ENCODE measurements at regions not wholly inside any gene's neighbourhood (a gene's known extent, or its start where the extent isn't known, plus 50 kb on each side); places are given as distances from the start of the nearest gene placed in this dataset.

DNA sequence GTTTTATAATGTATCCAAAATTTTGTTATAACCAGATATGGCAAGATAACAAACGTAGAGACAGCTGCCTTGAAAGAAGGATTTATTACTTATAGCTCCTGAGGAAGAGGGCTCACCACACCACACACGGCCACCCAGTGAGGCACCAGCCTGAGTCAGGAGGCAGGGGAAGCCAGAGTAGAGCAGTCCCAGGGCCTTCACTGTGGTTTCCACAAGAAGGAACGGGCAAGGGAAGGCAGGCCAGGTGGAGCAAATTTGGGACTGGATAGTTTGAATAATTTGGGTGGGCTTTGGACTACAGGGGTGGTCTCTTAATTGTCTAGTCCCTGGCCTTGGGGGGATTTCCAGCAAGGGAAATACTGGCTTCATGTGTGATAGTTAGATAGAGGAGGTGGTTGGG lies 72.5 kb downstream of the RRAGC start:
- intact Hi-C loops (cut with DNase I) = no loop called here
- H3K4me3 ChIP-seq = no peak overlapping the region
- H3K36me3 ChIP-seq = no peaks in the 10 kb centered on the region
- H3K9me3 ChIP-seq = no peaks in the 10 kb centered on the region
- peaks cover 0 to 16% (median 0%) of the 10 kb centered on the region in 3 donors for H3K4me1 ChIP-seq
- 74 to 83% methylated on average over 3 of the region's 3 CpGs for WGBS, 2 donors
- TF ChIP-seq POLR2A (IDR thresholded peaks at IDR 0.05) = no peak
- TF ChIP-seq, protein P1, sequence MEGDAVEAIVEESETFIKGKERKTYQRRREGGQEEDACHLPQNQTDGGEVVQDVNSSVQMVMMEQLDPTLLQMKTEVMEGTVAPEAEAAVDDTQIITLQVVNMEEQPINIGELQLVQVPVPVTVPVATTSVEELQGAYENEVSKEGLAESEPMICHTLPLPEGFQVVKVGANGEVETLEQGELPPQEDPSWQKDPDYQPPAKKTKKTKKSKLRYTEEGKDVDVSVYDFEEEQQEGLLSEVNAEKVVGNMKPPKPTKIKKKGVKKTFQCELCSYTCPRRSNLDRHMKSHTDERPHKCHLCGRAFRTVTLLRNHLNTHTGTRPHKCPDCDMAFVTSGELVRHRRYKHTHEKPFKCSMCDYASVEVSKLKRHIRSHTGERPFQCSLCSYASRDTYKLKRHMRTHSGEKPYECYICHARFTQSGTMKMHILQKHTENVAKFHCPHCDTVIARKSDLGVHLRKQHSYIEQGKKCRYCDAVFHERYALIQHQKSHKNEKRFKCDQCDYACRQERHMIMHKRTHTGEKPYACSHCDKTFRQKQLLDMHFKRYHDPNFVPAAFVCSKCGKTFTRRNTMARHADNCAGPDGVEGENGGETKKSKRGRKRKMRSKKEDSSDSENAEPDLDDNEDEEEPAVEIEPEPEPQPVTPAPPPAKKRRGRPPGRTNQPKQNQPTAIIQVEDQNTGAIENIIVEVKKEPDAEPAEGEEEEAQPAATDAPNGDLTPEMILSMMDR (IDR thresholded peaks at IDR 0.05) = no peak
- H3K27ac ChIP-seq = no peak overlapping the region
- DNase-seq = no peak
- peaks cover 0 to 98% (median 0%) of the 10 kb centered on the region in 4 donors for H3K27me3 ChIP-seq

DNA sequence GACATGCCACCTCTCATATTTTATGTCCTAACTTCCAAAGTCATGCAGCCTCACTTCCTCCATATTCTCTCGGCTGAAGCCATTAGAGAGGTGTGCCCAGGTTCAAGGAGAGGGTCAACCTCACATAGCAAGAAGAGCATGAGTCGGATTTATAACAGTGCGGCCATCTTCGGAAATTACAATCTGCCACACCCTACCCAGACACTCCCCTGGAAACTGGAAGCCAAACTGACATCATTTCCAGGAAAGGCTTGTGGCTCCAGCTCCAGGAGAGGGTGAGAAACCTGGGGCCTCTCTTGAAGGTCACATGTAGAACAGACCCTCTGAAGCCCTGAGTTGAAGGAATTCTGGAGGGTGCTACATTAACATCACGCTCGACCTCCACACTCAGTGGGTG lies 73.5 kb downstream of the RRAGC start:
- H3K9me3 ChIP-seq = no peaks in the 10 kb centered on the region
- no peaks in the 10 kb centered on the region for H3K36me3 ChIP-seq
- H3K4me3 ChIP-seq = no peak overlapping the region
- WGBS, 2 donors = 72% methylated on average over 5 to 6 of the region's 6 CpGs
- DNase-seq = no peak
- intact Hi-C loops (cut with DNase I) = no loop called here
- no peak overlapping the region for H3K27ac ChIP-seq
- H3K4me1 ChIP-seq = peaks cover 0 to 16% (median 0%) of the 10 kb centered on the region in 3 donors
- TF ChIP-seq, protein P1 (IDR thresholded peaks at IDR 0.05) = no peak
- no peak for TF ChIP-seq POLR2A (IDR thresholded peaks at IDR 0.05)
- peaks cover 0 to 98% (median 0%) of the 10 kb centered on the region in 4 donors for H3K27me3 ChIP-seq

DNA sequence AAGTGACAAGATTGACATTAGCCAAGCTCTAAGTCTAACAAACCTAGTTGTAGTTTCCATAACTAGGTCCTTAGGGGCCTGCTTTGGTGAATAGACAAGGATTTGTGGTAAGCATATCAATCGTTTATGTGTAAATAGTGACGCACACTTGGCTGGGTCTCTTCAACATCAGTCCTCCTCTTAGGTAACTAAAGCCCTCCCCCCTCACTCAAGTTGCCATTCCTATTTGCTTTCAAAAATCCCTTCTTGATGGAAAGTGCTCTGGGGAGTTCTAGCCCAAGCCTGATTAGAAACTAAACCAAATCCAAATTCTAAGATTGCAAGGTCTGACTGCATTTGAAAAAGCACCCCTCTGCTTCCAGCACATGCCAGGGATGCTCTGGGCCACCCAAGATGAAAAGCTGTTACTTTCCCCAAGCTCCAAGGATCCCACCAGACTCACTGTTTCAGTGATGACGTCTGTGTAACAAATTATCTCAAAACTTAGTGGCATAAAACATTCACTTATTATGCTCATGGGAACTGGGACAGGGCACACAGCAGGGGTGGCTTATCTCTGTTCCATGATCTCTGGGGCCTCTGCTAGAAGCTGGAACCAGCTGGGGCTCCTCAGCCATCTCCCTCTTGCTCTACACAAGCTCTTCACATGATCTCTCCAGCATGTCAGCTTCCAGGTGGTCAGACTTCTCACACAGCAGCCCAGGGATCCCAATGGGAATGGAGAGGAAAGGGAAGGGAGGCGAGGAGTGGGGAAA lies 74.1 kb downstream of the RRAGC start:
- intact Hi-C loops (cut with DNase I) = no loop called here
- DNase-seq = no peak
- Histone ChIP-seq H3K4me3 (no peak overlapping the region), H3K9me3 (no peaks in the 10 kb centered on the region), H3K27ac (no peak overlapping the region), H3K27me3 (peaks cover 0 to 98% (median 0%) of the 10 kb centered on the region in 4 donors), H3K36me3 (no peaks in the 10 kb centered on the region), H3K4me1 (peaks cover 0 to 16% (median 0%) of the 10 kb centered on the region in 3 donors)
- TF ChIP-seq, protein P1 (IDR thresholded peaks at IDR 0.05) = no peak
- TF ChIP-seq POLR2A (IDR thresholded peaks at IDR 0.05) = no peak
- WGBS, 2 donors = 56 to 57% methylated on average over 4 of the region's 4 CpGs

DNA sequence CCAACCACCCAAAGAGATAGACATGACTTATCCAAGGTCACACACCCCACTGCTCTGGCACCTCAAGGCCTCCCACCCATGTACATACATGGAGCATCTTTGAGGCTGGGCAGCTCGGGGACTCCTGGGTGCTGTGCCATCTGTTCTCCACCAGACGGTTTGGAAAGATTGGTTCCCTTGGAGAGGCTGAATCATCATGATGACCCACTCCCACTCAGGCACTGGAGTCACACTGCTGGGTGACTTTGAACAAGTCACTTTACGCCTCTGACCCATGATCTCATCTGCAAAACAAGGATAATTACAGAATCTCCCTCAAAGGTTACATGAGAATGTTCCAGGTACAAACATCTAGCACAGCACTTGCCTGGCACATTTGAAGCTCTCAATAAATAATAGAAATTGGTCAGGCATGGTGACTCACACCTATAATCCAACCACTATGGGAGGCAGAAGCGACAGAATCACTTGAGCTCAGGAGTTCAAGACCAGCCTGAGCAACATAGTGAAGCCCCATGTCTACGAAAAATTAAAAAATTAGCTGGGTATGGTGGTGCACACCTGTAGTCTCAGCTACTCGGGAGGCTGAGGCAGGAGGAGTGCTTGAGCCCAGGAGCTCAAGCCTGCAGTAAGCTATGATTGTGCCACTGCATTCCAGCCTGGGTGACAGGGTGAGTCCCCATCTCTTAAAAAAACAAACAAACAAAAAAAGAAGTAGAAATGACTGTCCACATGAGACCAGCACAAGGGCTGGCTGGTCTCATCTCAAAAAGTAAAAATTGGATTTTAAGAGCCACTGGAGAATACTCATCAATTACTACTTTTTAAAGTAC lies 74.9 kb downstream of the RRAGC start:
- no peaks in the 10 kb centered on the region for H3K36me3 ChIP-seq
- H3K27ac ChIP-seq = no peak overlapping the region
- 79 to 89% methylated on average over 5 to 6 of the region's 6 CpGs for WGBS, 2 donors
- no peak for DNase-seq
- peaks cover 0 to 98% (median 0%) of the 10 kb centered on the region in 4 donors for H3K27me3 ChIP-seq
- intact Hi-C loops (cut with DNase I) = no loop called here
- H3K4me1 ChIP-seq = peaks cover 0 to 12% (median 0%) of the 10 kb centered on the region in 3 donors
- H3K4me3 ChIP-seq = no peak overlapping the region
- no peak for TF ChIP-seq POLR2A (IDR thresholded peaks at IDR 0.05)
- TF ChIP-seq, protein P1 (IDR thresholded peaks at IDR 0.05) = no peak
- H3K9me3 ChIP-seq = no peaks in the 10 kb centered on the region
